ENCODE measurements at regions not wholly inside any gene's neighbourhood (a gene's known extent, or its start where the extent isn't known, plus 50 kb on each side); places are given as distances from the start of the nearest gene placed in this dataset.

DNA sequence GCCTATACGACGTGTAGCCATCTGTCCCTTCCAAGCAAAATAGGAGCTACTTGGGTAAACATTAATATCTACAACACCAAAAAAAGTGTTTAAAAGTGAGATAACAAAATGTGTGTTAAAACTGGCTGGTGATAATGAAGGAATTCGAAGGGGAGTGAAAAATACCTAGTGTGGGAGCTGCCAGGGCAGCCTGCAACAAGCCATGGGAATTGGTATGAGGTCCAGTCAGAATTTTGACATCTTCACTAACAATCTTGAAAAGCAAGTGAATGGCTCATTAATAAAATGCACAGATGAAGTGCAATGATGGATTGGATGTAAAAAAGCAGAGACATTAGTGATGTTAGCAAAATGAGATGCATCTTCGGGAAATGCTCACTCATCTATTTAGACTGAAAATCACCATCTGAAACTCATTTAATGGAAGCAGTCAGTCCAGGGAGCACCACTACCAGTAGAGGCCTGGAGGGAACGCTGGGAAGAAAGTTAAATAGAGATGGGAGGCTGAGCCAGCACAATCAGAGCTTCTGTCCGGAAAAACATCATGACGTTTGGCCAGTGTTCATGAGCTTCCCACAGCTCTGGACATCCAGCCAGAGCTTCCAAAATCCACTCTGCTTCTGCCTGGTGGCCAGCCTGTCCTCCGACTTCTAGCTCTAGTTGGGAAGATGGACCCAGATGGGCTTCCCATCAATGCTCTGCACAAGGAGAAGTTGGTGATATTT, 405.0 kb upstream of the TMTC1 start:
- H3K36me3 ChIP-seq (ENCODE audit: control insufficient read depth in 2 of 2, insufficient read depth in 1 of 2, low read length in 2 of 2) = no peaks in the 10 kb centered on the region
- TF ChIP-seq, protein P1, sequence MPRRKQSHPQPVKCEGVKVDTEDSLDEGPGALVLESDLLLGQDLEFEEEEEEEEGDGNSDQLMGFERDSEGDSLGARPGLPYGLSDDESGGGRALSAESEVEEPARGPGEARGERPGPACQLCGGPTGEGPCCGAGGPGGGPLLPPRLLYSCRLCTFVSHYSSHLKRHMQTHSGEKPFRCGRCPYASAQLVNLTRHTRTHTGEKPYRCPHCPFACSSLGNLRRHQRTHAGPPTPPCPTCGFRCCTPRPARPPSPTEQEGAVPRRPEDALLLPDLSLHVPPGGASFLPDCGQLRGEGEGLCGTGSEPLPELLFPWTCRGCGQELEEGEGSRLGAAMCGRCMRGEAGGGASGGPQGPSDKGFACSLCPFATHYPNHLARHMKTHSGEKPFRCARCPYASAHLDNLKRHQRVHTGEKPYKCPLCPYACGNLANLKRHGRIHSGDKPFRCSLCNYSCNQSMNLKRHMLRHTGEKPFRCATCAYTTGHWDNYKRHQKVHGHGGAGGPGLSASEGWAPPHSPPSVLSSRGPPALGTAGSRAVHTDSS (tag by site-specific recombination; IDR thresholded peaks at IDR 0.05) = no peak
- TF ChIP-seq GLI2 (tag by site-specific recombination; IDR thresholded peaks at IDR 0.05; ENCODE audit: borderline replicate concordance, low read depth) = no peak
- no peak for TF ChIP-seq FEZF1 (tag by site-specific recombination; IDR thresholded peaks at IDR 0.05)
- TF ChIP-seq SETDB1 (IDR thresholded peaks at IDR 0.05; ENCODE audit: insufficient read length, low read length) = no peak
- no peak for TF ChIP-seq ZNF211 (tag by site-specific recombination; IDR thresholded peaks at IDR 0.05; ENCODE audit: low read depth)
- no peak for TF ChIP-seq ZNF626 (tag by site-specific recombination; IDR thresholded peaks at IDR 0.05)
- TF ChIP-seq ZIC2 (tag by site-specific recombination; IDR thresholded peaks at IDR 0.05) = no peak
- TF ChIP-seq ZNF416 (tag by site-specific recombination; IDR thresholded peaks at IDR 0.05) = no peak
- no peak for TF ChIP-seq ZNF596 (tag by site-specific recombination; IDR thresholded peaks at IDR 0.05)
- TF ChIP-seq ZNF544 (tag by site-specific recombination; IDR thresholded peaks at IDR 0.05) = no peak
- no peak for TF ChIP-seq ZSCAN16 (tag by site-specific recombination; IDR thresholded peaks at IDR 0.05)
- no peak for TF ChIP-seq SCRT2 (tag by site-specific recombination; IDR thresholded peaks at IDR 0.05)
- TF ChIP-seq ZNF621 (tag by site-specific recombination; IDR thresholded peaks at IDR 0.05) = no peak
- no peak for TF ChIP-seq ZNF677 (tag by site-specific recombination; IDR thresholded peaks at IDR 0.05)
- no peak for TF ChIP-seq GLIS2 (tag by site-specific recombination; IDR thresholded peaks at IDR 0.05)
- ChIA-PET POLR2A (no interaction called here), CTCF (interaction anchor here (0.6 kb wide), 1 partner anchor 632 kb away, joined by 4 read pairs; no protein-coding TSS in a partner anchor)
- no peak overlapping the region for H3K4me3 ChIP-seq (ENCODE audit: low read depth, low read length)
- H3K27ac ChIP-seq (ENCODE audit: extremely low read depth, low read depth, low read length) = no peak overlapping the region
- no peaks in the 10 kb centered on the region for H3K9me3 ChIP-seq (ENCODE audit: control insufficient read depth, insufficient read depth, low read depth, low read length)
- H3K4me1 ChIP-seq (ENCODE audit: control insufficient read depth, insufficient read depth, low read length) = no peaks in the 10 kb centered on the region; the same call in 1 of the 2 replicates

DNA sequence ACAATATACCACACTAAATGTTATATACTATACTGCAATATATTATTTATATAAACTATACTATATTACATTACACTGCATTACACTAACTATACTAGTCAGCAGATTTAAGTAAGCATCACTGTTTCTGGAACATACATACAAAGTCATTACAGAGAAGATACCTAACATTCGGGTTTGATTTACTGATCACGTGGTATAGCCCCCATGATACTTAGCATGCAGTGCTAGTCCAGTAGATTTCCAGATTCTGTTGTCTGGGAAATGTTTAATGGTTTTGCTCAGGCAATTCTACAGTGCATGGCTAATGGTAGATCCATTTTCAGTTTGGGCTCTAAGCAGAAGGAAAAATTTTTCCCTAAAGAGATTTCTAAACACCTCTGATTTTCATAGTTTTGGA, 403.7 kb upstream of the TMTC1 start:
- H3K9me3 ChIP-seq (ENCODE audit: control insufficient read depth, insufficient read depth, low read depth, low read length) = no peaks in the 10 kb centered on the region
- no peaks in the 10 kb centered on the region for H3K36me3 ChIP-seq (ENCODE audit: control insufficient read depth in 2 of 2, insufficient read depth in 1 of 2, low read length in 2 of 2)
- no peaks in the 10 kb centered on the region; the same call in 1 of the 2 replicates for H3K4me1 ChIP-seq (ENCODE audit: control insufficient read depth, insufficient read depth, low read length)
- POLR2A ChIA-PET = no interaction called here
- H3K27ac ChIP-seq (ENCODE audit: extremely low read depth, low read depth, low read length) = no peak overlapping the region
- no peak overlapping the region for H3K4me3 ChIP-seq (ENCODE audit: low read depth, low read length)
- CTCF ChIA-PET = no interaction called here
- TF ChIP-seq ZNF2 (tag by site-specific recombination; IDR thresholded peaks at IDR 0.05) (no peak), ZNF785 (tag by site-specific recombination; IDR thresholded peaks at IDR 0.05) (no peak), ZFHX2 (tag by site-specific recombination; conservative IDR thresholded peaks at IDR 0.05) (no peak), ZNF623 (tag by site-specific recombination; IDR thresholded peaks at IDR 0.05) (no peak), GLI4 (tag by site-specific recombination; IDR thresholded peaks at IDR 0.05) (no peak), ATF2 (tag by site-specific recombination; IDR thresholded peaks at IDR 0.05; ENCODE audit: low read depth) (no peak)

- H3K4me1 ChIP-seq (ENCODE audit: control insufficient read depth, insufficient read depth, low read length) = no peaks in the 10 kb centered on the region
- ChIA-PET POLR2A (no interaction called here), CTCF (no interaction called here)
- no peak overlapping the region for H3K4me3 ChIP-seq (ENCODE audit: low read depth, low read length)
- no peak for TF ChIP-seq KLF16 (tag by site-specific recombination; IDR thresholded peaks at IDR 0.05)
- TF ChIP-seq, protein P2, sequence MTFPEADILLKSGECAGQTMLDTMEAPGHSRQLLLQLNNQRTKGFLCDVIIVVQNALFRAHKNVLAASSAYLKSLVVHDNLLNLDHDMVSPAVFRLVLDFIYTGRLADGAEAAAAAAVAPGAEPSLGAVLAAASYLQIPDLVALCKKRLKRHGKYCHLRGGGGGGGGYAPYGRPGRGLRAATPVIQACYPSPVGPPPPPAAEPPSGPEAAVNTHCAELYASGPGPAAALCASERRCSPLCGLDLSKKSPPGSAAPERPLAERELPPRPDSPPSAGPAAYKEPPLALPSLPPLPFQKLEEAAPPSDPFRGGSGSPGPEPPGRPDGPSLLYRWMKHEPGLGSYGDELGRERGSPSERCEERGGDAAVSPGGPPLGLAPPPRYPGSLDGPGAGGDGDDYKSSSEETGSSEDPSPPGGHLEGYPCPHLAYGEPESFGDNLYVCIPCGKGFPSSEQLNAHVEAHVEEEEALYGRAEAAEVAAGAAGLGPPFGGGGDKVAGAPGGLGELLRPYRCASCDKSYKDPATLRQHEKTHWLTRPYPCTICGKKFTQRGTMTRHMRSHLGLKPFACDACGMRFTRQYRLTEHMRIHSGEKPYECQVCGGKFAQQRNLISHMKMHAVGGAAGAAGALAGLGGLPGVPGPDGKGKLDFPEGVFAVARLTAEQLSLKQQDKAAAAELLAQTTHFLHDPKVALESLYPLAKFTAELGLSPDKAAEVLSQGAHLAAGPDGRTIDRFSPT (tag by site-specific recombination; IDR thresholded peaks at IDR 0.05) = no peak
- no peak for TF ChIP-seq ZNF16 (tag by site-specific recombination; IDR thresholded peaks at IDR 0.05; ENCODE audit: low read depth)
- TF ChIP-seq ZNF501 (tag by site-specific recombination; IDR thresholded peaks at IDR 0.05) = no peak
- TF ChIP-seq ZNF404 (tag by site-specific recombination; IDR thresholded peaks at IDR 0.05) = no peak
- TF ChIP-seq RBAK (tag by site-specific recombination; IDR thresholded peaks at IDR 0.05) = no peak
- TF ChIP-seq, protein P3, sequence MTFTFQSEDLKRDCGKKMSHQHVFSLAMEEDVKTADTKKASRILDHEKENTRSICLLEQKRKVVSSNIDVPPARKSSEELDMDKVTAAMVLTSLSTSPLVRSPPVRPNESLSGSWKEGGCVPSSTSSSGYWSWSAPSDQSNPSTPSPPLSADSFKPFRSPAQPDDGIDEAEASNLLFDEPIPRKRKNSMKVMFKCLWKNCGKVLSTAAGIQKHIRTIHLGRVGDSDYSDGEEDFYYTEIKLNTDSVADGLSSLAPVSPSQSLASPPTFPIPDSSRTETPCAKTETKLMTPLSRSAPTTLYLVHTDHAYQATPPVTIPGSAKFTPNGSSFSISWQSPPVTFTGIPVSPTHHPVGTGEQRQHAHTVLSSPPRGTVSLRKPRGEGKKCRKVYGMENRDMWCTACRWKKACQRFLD (tag by site-specific recombination; IDR thresholded peaks at IDR 0.05) = no peak
- H3K36me3 ChIP-seq (ENCODE audit: control insufficient read depth in 2 of 2, insufficient read depth in 1 of 2, low read length in 2 of 2) = no peaks in the 10 kb centered on the region
- H3K9me3 ChIP-seq (ENCODE audit: control insufficient read depth, insufficient read depth, low read depth, low read length) = no peaks in the 10 kb centered on the region
- no peak overlapping the region for H3K27ac ChIP-seq (ENCODE audit: extremely low read depth, low read depth, low read length)
Measured at GRCh38 chr12:30181334-30181733, 397.6 kb upstream of the TMTC1 start.

Measured in HEK293 (cell line).